RWPE2 (cell line): ENCODE measurements at regions not wholly inside any gene's neighbourhood (a gene's known extent, or its start where the extent isn't known, plus 50 kb on each side); places are given as distances from the start of the nearest gene placed in this dataset.

Source experiments
- ATAC-seq: fragments of 200-7000 bp; cut with Tn5 transposase; 3 replicates; pipeline ENCODE4 v1.9.1; 2021; ENCODE audit warnings: low read depth
- DNase-seq: peaks from one replicate; pipeline ENCODE4 v3.0.0-alpha.2; 2020; ENCODE audit warnings: low spot score
- H3K27ac ChIP-seq: fragments of 450-650 bp; 2 replicates; pipeline ENCODE4 v1.5.1; 2017; ENCODE audit warnings: mild to moderate bottlenecking; ENCODE audit not compliant: poor library complexity, severe bottlenecking
- H3K27me3 ChIP-seq: fragments of 250-450 bp; sonication (Bioruptor Pico); 2 replicates; pipeline ENCODE4 v1.5.1; 2021; ENCODE audit warnings: mild to moderate bottlenecking, moderate library complexity; ENCODE audit not compliant: insufficient read depth, poor library complexity, severe bottlenecking
- H3K36me3 ChIP-seq: fragments of 250-450 bp; sonication (Bioruptor Pico); 2 replicates; pipeline ENCODE4 v1.5.1; 2020; ENCODE audit warnings: low read depth, mild to moderate bottlenecking, moderate library complexity
- H3K4me1 ChIP-seq: fragments of 250-450 bp; sonication (Bioruptor Pico); 2 replicates; pipeline ENCODE4 v1.5.1; 2021; ENCODE audit warnings: mild to moderate bottlenecking, moderate library complexity; ENCODE audit not compliant: insufficient read depth, poor library complexity, severe bottlenecking
- H3K4me3 ChIP-seq: fragments of 250-450 bp; sonication (Bioruptor Pico); 2 replicates; pipeline ENCODE4 v1.5.1; 2021; ENCODE audit warnings: mild to moderate bottlenecking, moderate library complexity; ENCODE audit not compliant: severe bottlenecking
- H3K9me3 ChIP-seq: fragments of 250-450 bp; sonication (Bioruptor Pico); 2 replicates; pipeline ENCODE4 v1.5.1; 2021; ENCODE audit warnings: mild to moderate bottlenecking, moderate library complexity; ENCODE audit not compliant: severe bottlenecking
- CTCF ChIP-seq: fragments of 450-650 bp; IDR thresholded peaks from one replicate; pipeline ENCODE4 v1.5.1; 2017; ENCODE audit warnings: mild to moderate bottlenecking, moderate library complexity; ENCODE audit not compliant: poor library complexity, severe bottlenecking

DNA sequence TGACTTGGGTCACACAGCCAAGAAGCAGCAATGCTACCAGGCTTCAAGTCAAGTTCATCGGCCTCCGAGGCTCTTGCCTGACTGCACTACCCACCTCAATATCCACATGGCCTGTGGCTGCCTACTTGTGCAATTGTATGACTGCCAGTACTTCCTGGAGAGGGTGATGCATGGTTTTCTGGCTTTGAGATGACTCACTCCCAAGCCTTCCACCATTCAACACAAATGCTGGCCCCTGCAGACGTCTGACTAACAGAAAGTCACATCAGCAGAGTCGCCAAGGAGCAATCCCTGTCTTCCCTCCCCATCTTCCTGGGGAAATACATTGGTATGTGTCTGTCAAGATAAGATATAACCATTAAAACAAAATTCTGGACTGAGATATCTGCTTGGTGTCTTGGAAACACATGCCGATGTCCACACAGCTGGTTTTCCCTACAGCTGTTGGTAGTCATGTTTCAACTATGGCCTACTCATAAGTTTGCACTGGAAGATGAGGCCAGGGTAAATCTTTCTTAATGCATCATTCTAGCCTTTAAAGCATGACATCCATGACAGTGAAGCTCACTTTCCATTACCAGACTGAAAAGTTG is 79.6 kb upstream of the SPATA12 start:
- ATAC-seq (peak; percentile 98), DNase-seq (peak; percentile 81)
- no peak overlapping the region for H3K4me3 ChIP-seq
- peaks cover 12% of the 10 kb centered on the region for H3K4me1 ChIP-seq
- H3K27me3 ChIP-seq, result no peaks in the 10 kb centered on the region
- H3K36me3 ChIP-seq, result no peaks in the 10 kb centered on the region
- TF ChIP-seq CTCF, result no peak
- peak overlapping the region; percentile 55 for H3K27ac ChIP-seq
- no peaks in the 10 kb centered on the region for H3K9me3 ChIP-seq

DNA sequence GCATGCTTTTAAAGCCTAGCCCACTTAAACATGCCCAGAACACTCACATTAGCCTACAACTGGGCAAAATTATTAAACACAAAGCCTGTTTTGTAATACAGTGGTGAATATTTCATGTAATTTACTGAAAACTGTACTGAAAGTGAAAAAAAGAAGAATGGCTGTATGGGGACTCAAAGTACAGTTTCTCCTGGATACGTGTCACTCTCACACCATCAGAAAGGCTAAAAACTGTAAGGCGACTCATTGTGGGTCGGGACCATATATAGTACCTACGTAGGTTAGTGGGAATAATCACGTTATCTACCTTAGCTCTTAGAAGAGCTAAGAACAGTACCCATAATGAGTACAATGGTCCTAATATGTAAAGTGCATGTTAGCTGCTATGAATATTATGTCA is 80.2 kb upstream of the SPATA12 start:
- Histone ChIP-seq H3K4me3 (no peak overlapping the region), H3K4me1 (peaks cover 12% of the 10 kb centered on the region), H3K27me3 (no peaks in the 10 kb centered on the region), H3K27ac (peak overlapping the region; percentile 55), H3K36me3 (no peaks in the 10 kb centered on the region), H3K9me3 (no peaks in the 10 kb centered on the region)
- ATAC-seq (no peak), DNase-seq (no peak)
- TF ChIP-seq CTCF, result no peak

- ATAC-seq (no peak), DNase-seq (no peak)
- no peak for TF ChIP-seq CTCF
- no peaks in the 10 kb centered on the region for H3K9me3 ChIP-seq
- no peak overlapping the region for H3K27ac ChIP-seq
- no peaks in the 10 kb centered on the region for H3K27me3 ChIP-seq
- peaks cover 12% of the 10 kb centered on the region for H3K4me1 ChIP-seq
- H3K36me3 ChIP-seq, result no peaks in the 10 kb centered on the region
- no peak overlapping the region for H3K4me3 ChIP-seq
Observed at GRCh38 chr3:56979791-56980190, 80.7 kb upstream of the SPATA12 start.

DNA sequence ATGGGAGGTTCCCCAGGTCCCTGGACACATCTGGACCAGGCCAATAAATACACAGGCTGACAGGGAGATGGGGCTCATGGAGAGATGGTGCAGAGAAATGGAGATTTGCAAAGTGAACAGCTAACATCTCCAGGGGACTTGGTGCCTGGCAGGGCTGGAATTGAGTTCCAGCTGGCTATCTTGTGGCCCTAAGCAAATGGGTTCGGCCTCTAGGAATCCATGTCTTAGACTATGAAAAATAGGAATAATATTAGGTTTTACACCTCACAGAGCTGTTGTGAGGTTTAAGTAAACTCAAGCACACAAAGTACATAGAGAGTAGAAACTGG is 82.9 kb upstream of the SPATA12 start:
- no peaks in the 10 kb centered on the region for H3K27me3 ChIP-seq
- H3K4me3 ChIP-seq, result no peak overlapping the region
- ATAC-seq (no peak), DNase-seq (no peak)
- no peak for TF ChIP-seq CTCF
- H3K4me1 ChIP-seq, result peaks cover 12% of the 10 kb centered on the region
- H3K27ac ChIP-seq, result no peak overlapping the region
- H3K9me3 ChIP-seq, result no peaks in the 10 kb centered on the region
- no peaks in the 10 kb centered on the region for H3K36me3 ChIP-seq

DNA sequence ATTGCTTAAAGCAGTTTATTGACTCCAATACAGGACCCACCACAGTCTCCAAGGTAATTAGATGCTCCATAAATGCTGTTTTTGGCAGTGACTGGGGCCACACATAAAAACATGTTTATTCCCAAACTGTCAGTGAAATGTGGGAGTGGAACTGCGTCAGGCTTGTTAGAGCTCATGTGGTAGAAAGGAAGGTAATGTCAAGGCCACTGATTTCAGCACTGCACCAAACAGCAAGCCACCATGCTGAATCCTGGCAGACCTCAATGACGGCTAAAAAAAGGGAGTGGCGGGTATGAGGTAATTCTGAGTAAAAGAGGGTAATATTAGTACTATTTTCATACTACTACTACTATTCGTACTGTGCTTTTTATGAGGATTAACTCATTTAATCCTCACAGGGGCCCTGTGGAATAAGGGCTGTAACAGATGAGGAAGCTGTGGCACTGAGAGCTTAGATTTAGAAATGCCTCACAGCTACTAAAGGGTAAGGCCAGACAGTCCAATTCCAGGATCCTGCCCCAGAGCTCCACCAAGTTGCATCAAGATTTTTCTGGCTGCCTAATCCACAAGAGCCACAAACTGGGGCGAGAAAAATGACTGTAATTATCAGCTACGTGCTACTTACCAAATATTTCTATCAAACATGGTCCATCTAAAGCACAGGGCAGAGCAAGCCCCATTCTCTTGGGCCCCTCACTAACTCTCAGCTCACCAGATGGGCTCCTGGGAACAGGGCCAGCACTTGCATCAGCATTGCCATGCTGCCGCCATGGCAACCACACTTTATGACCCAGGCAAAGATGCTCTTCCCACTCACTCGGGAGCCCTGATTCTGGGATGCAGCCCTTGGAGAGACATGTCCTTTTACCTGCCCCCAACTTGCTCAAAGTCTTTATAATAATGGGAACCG is 83.6 kb upstream of the SPATA12 start:
- Histone ChIP-seq H3K27ac (no peak overlapping the region), H3K27me3 (no peaks in the 10 kb centered on the region), H3K9me3 (no peaks in the 10 kb centered on the region), H3K36me3 (no peaks in the 10 kb centered on the region), H3K4me1 (peaks cover 12% of the 10 kb centered on the region), H3K4me3 (no peak overlapping the region)
- DNase-seq (no peak), ATAC-seq (no peak)
- no peak for TF ChIP-seq CTCF
